Uterus (tissue), 3 donors: ENCODE measurements at regions not wholly inside any gene's neighbourhood (a gene's known extent, or its start where the extent isn't known, plus 50 kb on each side); places are given as distances from the start of the nearest gene placed in this dataset.

Experiments
- DNase-seq, 2 donors: peaks; one replicate each; pipeline ENCODE4 v3.0.0-alpha.2; 2019 to 2020
- H3K27ac ChIP-seq, 2 donors: fragments of 200-600 bp; sonication (generic); 1 replicate in 1 of 2; 2 replicates in 1 of 2; pipeline ENCODE4 v1.5.1; 2016 to 2018
- H3K27me3 ChIP-seq, 2 donors: fragments of 200-600 bp; sonication (generic); one replicate each; pipeline ENCODE4 v1.5.1; 2018 to 2019; ENCODE audit warnings: control low read depth in 1 of 2
- H3K36me3 ChIP-seq, 2 donors: fragments of 200-600 bp; sonication (generic); one replicate each; pipeline ENCODE4 v1.5.1; 2019; ENCODE audit warnings: control low read depth in 1 of 2
- H3K4me1 ChIP-seq, 2 donors: fragments of 200-600 bp; sonication (generic); one replicate each; pipeline ENCODE4 v1.5.1; 2018 to 2019; ENCODE audit warnings: control low read depth in 1 of 2
- H3K4me3 ChIP-seq, 2 donors: fragments of 200-600 bp; sonication (generic); 1 replicate in 1 of 2; 2 replicates in 1 of 2; pipeline ENCODE4 v1.5.1; 2018 to 2019; ENCODE audit warnings: mild to moderate bottlenecking in 1 of 2
- H3K9me3 ChIP-seq, 2 donors: fragments of 200-600 bp; sonication (generic); one replicate each; pipeline ENCODE4 v1.5.1; 2019; ENCODE audit warnings: control low read depth in 1 of 2
- CTCF ChIP-seq, 4 experiments: fragments of 200-600 bp in 2 of 4; fragments of 450-650 bp in 2 of 4; sonication (generic) in 2 of 4; IDR thresholded peaks; one replicate each; pipeline ENCODE4 v1.5.1; 2016 to 2019; ENCODE audit warnings: antibody characterized with exemption in 4 of 4, mild to moderate bottlenecking in 2 of 4, moderate library complexity in 1 of 4
- POLR2A ChIP-seq, 2 donors: fragments of 450-650 bp; IDR thresholded peaks; one replicate each; pipeline ENCODE4 v1.6.1; 2016; ENCODE audit warnings: antibody characterized with exemption in 2 of 2, mild to moderate bottlenecking in 1 of 2, moderate library complexity in 1 of 2
- intact Hi-C: fragments of 100-400 bp; cut with DNase I; formaldehyde crosslinking; loops from one replicate; pipeline ENCODE4 v1.15.1; 2023; ENCODE audit warnings: low total_unique reads
- donor health status: DM: yes; HTN: yes; CAD: no.

GRCh38 chr5:161176221-161176620 is 324.2 kb upstream of the ATP10B start:
- H3K4me3 ChIP-seq = no peak overlapping the region
- no peaks in the 10 kb centered on the region for H3K9me3 ChIP-seq
- no peak for TF ChIP-seq CTCF (IDR thresholded peaks at IDR 0.05)
- no peak for TF ChIP-seq POLR2A (IDR thresholded peaks at IDR 0.05)
- intact Hi-C loops = no loop called here
- H3K27me3 ChIP-seq = no peaks in the 10 kb centered on the region
- no peak for DNase-seq
- no peaks in the 10 kb centered on the region for H3K36me3 ChIP-seq
- no peaks in the 10 kb centered on the region for H3K4me1 ChIP-seq
- H3K27ac ChIP-seq = no peak overlapping the region

GRCh38 chr5:161169776-161170175 is 317.8 kb upstream of the ATP10B start:
- Histone ChIP-seq H3K36me3 (no peaks in the 10 kb centered on the region), H3K9me3 (no peaks in the 10 kb centered on the region)

GRCh38 chr5:161167016-161167767 is 315.2 kb upstream of the ATP10B start:
- H3K36me3 ChIP-seq = no peaks in the 10 kb centered on the region

More at GRCh38 chr5:161169776-161170175, 317.8 kb upstream of the ATP10B start:
- no peak for DNase-seq
- TF ChIP-seq POLR2A (IDR thresholded peaks at IDR 0.05) = no peak
- no peak for TF ChIP-seq CTCF (IDR thresholded peaks at IDR 0.05)
- intact Hi-C loops = no loop called here
- H3K4me1 ChIP-seq = no peaks in the 10 kb centered on the region
- no peaks in the 10 kb centered on the region for H3K27me3 ChIP-seq
- H3K4me3 ChIP-seq = no peak overlapping the region
- H3K27ac ChIP-seq = no peak overlapping the region

GRCh38 chr5:161165998-161166660 is 314.1 kb upstream of the ATP10B start:
- TF ChIP-seq POLR2A (IDR thresholded peaks at IDR 0.05) = no peak
- no peak for TF ChIP-seq CTCF (IDR thresholded peaks at IDR 0.05)
- Histone ChIP-seq H3K4me1 (no peaks in the 10 kb centered on the region), H3K4me3 (no peak overlapping the region), H3K9me3 (no peaks in the 10 kb centered on the region), H3K36me3 (no peaks in the 10 kb centered on the region), H3K27ac (no peak overlapping the region), H3K27me3 (no peaks in the 10 kb centered on the region)
- intact Hi-C loops = no loop called here
- DNase-seq = no peak

More at GRCh38 chr5:161167016-161167767, 315.2 kb upstream of the ATP10B start:
- intact Hi-C loops = no loop called here
- no peak for TF ChIP-seq CTCF (IDR thresholded peaks at IDR 0.05)
- no peak for TF ChIP-seq POLR2A (IDR thresholded peaks at IDR 0.05)
- Histone ChIP-seq H3K27me3 (no peaks in the 10 kb centered on the region), H3K27ac (no peak overlapping the region), H3K4me3 (no peak overlapping the region), H3K9me3 (no peaks in the 10 kb centered on the region), H3K4me1 (no peaks in the 10 kb centered on the region)
- DNase-seq = no peak

- no peaks in the 10 kb centered on the region for H3K4me1 ChIP-seq
- H3K4me3 ChIP-seq = no peak overlapping the region
- TF ChIP-seq CTCF (IDR thresholded peaks at IDR 0.05) (no peak), POLR2A (IDR thresholded peaks at IDR 0.05) (no peak)
- no peak overlapping the region for H3K27ac ChIP-seq
- no peaks in the 10 kb centered on the region for H3K27me3 ChIP-seq
- intact Hi-C loops = no loop called here
- DNase-seq = no peak
- H3K9me3 ChIP-seq = no peaks in the 10 kb centered on the region
- H3K36me3 ChIP-seq = no peaks in the 10 kb centered on the region
These were observed 305.9 kb upstream of the ATP10B start for GRCh38 chr5:161157925-161158324.
